ENCODE measurements at regions not wholly inside any gene's neighbourhood (a gene's known extent, or its start where the extent isn't known, plus 50 kb on each side); places are given as distances from the start of the nearest gene placed in this dataset.

- no peak for ATAC-seq
- Histone ChIP-seq H3K4me1 (ENCODE audit: low read depth) (no peaks in the 10 kb centered on the region), H3K4me3 (no peak overlapping the region), H3K9me3 (no peaks in the 10 kb centered on the region), H3K36me3 (ENCODE audit: low read depth) (no peaks in the 10 kb centered on the region)
- TF ChIP-seq CTCF (IDR thresholded peaks at IDR 0.05) = no peak
- intact Hi-C loops (cut with DNase I, micrococcal nuclease) = no loop called here
- DNase-seq = no peak
Measured at GRCh38 chr12:27382924-27383323, 50.3 kb downstream of the BMAL2 start.

DNA sequence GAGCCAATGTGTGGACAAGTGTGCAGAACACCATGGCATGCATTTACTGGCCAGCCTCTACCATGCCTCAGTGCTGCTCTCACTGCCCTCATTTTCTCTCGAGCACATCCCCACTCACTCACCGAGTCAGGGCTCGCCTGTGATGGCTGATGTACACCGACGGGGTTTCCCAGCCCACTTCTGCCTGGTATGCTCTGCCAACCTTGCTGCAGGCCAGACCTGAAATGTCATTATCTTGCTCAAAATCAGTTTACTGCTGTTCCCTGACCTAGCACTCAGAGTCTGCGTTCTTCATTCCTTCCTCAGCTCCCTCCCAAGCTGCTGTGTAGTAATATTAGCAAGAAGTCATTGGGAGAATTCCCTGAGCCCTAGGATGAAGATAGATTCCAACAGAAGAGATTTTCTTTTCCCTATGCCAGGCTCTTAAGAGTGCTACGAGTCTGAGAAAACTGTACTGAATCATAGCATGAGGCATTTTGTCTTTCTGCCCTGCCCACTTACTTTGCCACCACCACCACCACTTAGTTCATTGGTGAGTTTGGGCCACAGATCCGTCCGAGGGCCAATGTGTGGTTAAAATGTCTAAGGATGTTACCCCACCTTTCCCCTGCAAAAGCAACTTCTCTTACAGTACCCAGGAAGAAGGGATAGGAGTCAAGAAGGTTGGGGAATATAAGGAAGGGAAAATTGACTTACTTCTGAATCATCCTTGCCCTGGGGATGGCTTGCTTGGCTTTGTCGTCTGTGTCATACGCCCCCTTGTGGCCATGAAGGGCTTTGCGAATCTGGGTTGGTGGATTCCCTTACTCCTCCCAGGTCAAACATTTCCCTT lies 51.0 kb downstream of the BMAL2 start:
- Histone ChIP-seq H3K4me1 (ENCODE audit: low read depth) (no peaks in the 10 kb centered on the region), H3K9me3 (no peaks in the 10 kb centered on the region), H3K36me3 (ENCODE audit: low read depth) (no peaks in the 10 kb centered on the region), H3K4me3 (no peak overlapping the region)
- ATAC-seq (peak; percentile 93), DNase-seq (peak; percentile 60 to 89 (median 80))
- peak; percentile 82 for TF ChIP-seq CTCF (IDR thresholded peaks at IDR 0.05)
- intact Hi-C loops (cut with DNase I, micrococcal nuclease) = no loop called here

DNA sequence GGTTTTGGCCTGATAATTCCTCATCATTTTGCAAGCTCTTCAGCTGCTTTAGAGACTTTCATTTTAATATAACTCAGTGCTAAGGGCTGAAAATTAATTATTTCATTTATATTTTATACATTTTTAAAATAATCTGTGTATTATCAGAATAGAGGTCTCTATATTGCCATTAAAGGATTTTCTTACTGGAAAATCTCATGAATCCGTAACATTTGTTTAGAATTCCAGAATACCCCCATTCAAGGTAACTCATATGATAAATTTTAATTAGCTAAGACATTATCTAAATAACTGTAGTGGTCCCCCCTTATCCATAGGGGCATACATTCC lies 51.6 kb downstream of the BMAL2 start:
- Histone ChIP-seq H3K4me1 (ENCODE audit: low read depth) (no peaks in the 10 kb centered on the region), H3K36me3 (ENCODE audit: low read depth) (no peaks in the 10 kb centered on the region), H3K9me3 (no peaks in the 10 kb centered on the region), H3K4me3 (no peak overlapping the region)
- no peak for TF ChIP-seq CTCF (IDR thresholded peaks at IDR 0.05)
- ATAC-seq (no peak), DNase-seq (no peak)
- intact Hi-C loops (cut with DNase I, micrococcal nuclease) = no loop called here

- ATAC-seq (no peak), DNase-seq (no peak)
- no peaks in the 10 kb centered on the region for H3K4me1 ChIP-seq (ENCODE audit: low read depth)
- H3K36me3 ChIP-seq (ENCODE audit: low read depth) = no peaks in the 10 kb centered on the region
- intact Hi-C loops (cut with DNase I, micrococcal nuclease) = no loop called here
- no peak overlapping the region for H3K4me3 ChIP-seq
- TF ChIP-seq CTCF (IDR thresholded peaks at IDR 0.05) = no peak
- H3K9me3 ChIP-seq = no peaks in the 10 kb centered on the region
Measured at GRCh38 chr12:27385766-27386564, 53.3 kb downstream of the BMAL2 start.

GRCh38 chr12:27387473-27387872 lies 54.8 kb downstream of the BMAL2 start:
- H3K4me3 ChIP-seq = no peak overlapping the region
- no peak for TF ChIP-seq CTCF (IDR thresholded peaks at IDR 0.05)
- DNase-seq (no peak), ATAC-seq (no peak)
- no peaks in the 10 kb centered on the region for H3K36me3 ChIP-seq (ENCODE audit: low read depth)
- intact Hi-C loops (cut with DNase I, micrococcal nuclease) = no loop called here
- H3K4me1 ChIP-seq (ENCODE audit: low read depth) = no peaks in the 10 kb centered on the region
- no peaks in the 10 kb centered on the region for H3K9me3 ChIP-seq
